B cell (primary cell): ENCODE measurements at regions not wholly inside any gene's neighbourhood (a gene's known extent, or its start where the extent isn't known, plus 50 kb on each side); places are given as distances from the start of the nearest gene placed in this dataset.

ENCODE experiments used
- ATAC-seq: fragments of 200-7000 bp; cut with Tn5 transposase; one replicate; pipeline ENCODE4 v1.10.0; 2021; ENCODE audit warnings: low read depth, mild to moderate bottlenecking, moderate number of reproducible peaks, moderate library complexity
- CTCF ChIA-PET: fragments of 350-600 bp; sonication (Branson Sonifier 250); formaldehyde crosslinking; loops from one replicate; lab custom pipeline; 2021; ENCODE audit warnings: antibody characterized with exemption, inconsistent platforms; lab: Charles Lee
- POLR2A ChIA-PET: fragments of 350-600 bp; sonication (Branson Sonifier 250); formaldehyde crosslinking; loops from one replicate; lab custom pipeline; 2021; ENCODE audit warnings: antibody characterized with exemption; lab: Charles Lee
- DNase-seq: peaks from one replicate; pipeline ENCODE4 v3.0.0; 2013
- H2AFZ ChIP-seq: 2 replicates; pipeline ENCODE4 v1.6.1; 2012; ENCODE audit warnings: mild to moderate bottlenecking, low read depth, low read length; ENCODE audit not compliant: insufficient read depth, poor library complexity, severe bottlenecking
- H3K27ac ChIP-seq, 2 donors: 1 replicate in 1 of 2; 2 replicates in 1 of 2; pipeline ENCODE4 v1.5.1; 2012 to 2013; ENCODE audit warnings: low read length in 2 of 2, mild to moderate bottlenecking in 2 of 2, moderate library complexity in 1 of 2
- H3K27me3 ChIP-seq, 4 experiments: fragments of 200-600 bp in 1 of 4; sonication (generic) in 1 of 4; replicated peaks in 1 of 4; 1 replicate in 2 of 4; 2 replicates in 2 of 4; pipeline versions ENCODE4 v1.6.1 to v1.7.0; 2013 to 2016; ENCODE audit warnings: low read length in 3 of 4, mild to moderate bottlenecking in 2 of 4, mixed read lengths in 1 of 4, moderate library complexity in 1 of 4; ENCODE audit not compliant: insufficient read depth in 4 of 4, control insufficient read depth in 3 of 4; ENCODE audit errors: control extremely low read depth in 1 of 4
- H3K36me3 ChIP-seq, 2 experiments: replicated peaks in 1 of 2; 1 replicate in 1 of 2; 2 replicates in 1 of 2; pipeline versions ENCODE4 v1.6.1 to v1.7.1; 2013; ENCODE audit warnings: low read length in 1 of 2; ENCODE audit not compliant: insufficient read depth in 2 of 2, control insufficient read depth in 1 of 2; ENCODE audit errors: control extremely low read depth in 1 of 2, extremely low read depth in 1 of 2
- H3K4me1 ChIP-seq, 2 donors: fragments of 200-600 bp in 1 of 2; sonication (generic) in 1 of 2; 1 replicate in 1 of 2; 2 replicates in 1 of 2; pipeline versions ENCODE4 v1.5.1 to v1.6.1; 2013 to 2017; ENCODE audit warnings: low read length in 2 of 2; ENCODE audit not compliant: control insufficient read depth in 2 of 2, insufficient read depth in 2 of 2
- H3K4me2 ChIP-seq: replicated peaks from 2 replicates; pipeline ENCODE3; 2012; ENCODE audit warnings: mild to moderate bottlenecking, low read depth, low read length; ENCODE audit not compliant: poor library complexity, severe bottlenecking
- H3K4me3 ChIP-seq, 5 experiments: fragments of 200-600 bp in 1 of 5; sonication (generic) in 1 of 5; 1 replicate in 3 of 5; 2 replicates in 2 of 5; pipeline versions ENCODE4 v1.5.1 to v1.7.0; 2011 to 2016; ENCODE audit warnings: low read length in 4 of 5, mild to moderate bottlenecking in 4 of 5, low read depth in 2 of 5, control low read depth in 1 of 5, moderate library complexity in 1 of 5; ENCODE audit not compliant: insufficient read depth in 1 of 5; ENCODE audit errors: control extremely low read depth in 1 of 5, extremely low read depth in 1 of 5
- H3K79me2 ChIP-seq: fragments of 200-600 bp; sonication (generic); one replicate; pipeline ENCODE4 v1.6.0; 2016; ENCODE audit warnings: low read length; ENCODE audit not compliant: control insufficient read depth, insufficient read depth
- H3K9ac ChIP-seq: fragments of 200-600 bp; sonication (generic); 2 replicates; pipeline ENCODE4 v1.6.1; 2017; ENCODE audit warnings: mild to moderate bottlenecking, low read length, moderate library complexity
- H3K9me3 ChIP-seq, 3 donors: one replicate each; pipeline versions ENCODE4 v1.6.1 to v1.7.1; 2013; ENCODE audit warnings: low read length in 2 of 3; ENCODE audit not compliant: control insufficient read depth in 2 of 3, insufficient read depth in 1 of 3; ENCODE audit errors: control extremely low read depth in 1 of 3
- H4K20me1 ChIP-seq: 2 replicates; pipeline ENCODE4 v1.6.0; 2012; ENCODE audit warnings: mild to moderate bottlenecking, low read length; ENCODE audit not compliant: insufficient read depth, control insufficient read depth, poor library complexity, severe bottlenecking
- H3K27ac Mint-ChIP-seq: one replicate; pipeline ENCODE4 v1.8.0; 2021; ENCODE audit warnings: mixed read lengths
- H3K27me3 Mint-ChIP-seq: one replicate; pipeline ENCODE4 v1.8.0; 2021; ENCODE audit warnings: mixed read lengths
- H3K4me1 Mint-ChIP-seq: one replicate; pipeline ENCODE4 v1.8.0; 2021; ENCODE audit warnings: mixed read lengths
- H3K4me3 Mint-ChIP-seq: one replicate; pipeline ENCODE4 v1.8.0; 2021; ENCODE audit warnings: mixed read lengths
- H3K9me3 Mint-ChIP-seq: one replicate; pipeline ENCODE4 v1.8.0; 2022; ENCODE audit warnings: mixed read lengths; ENCODE audit not compliant: insufficient read depth
- CTCF ChIP-seq: fragments of 200-600 bp; IDR thresholded peaks from one replicate; pipeline ENCODE4 v1.8.0; 2022; ENCODE audit warnings: antibody characterized with exemption, mild to moderate bottlenecking
- EZH2 ChIP-seq: IDR thresholded peaks from 2 replicates; pipeline ENCODE4 v1.6.1; 2012; ENCODE audit warnings: borderline replicate concordance, low read depth, mild to moderate bottlenecking, moderate library complexity, low read length; ENCODE audit not compliant: insufficient read depth, poor library complexity, severe bottlenecking
- WGBS: methylation state at CpG from one replicate; pipeline ENCODE4 v1.1.5; 2013; ENCODE audit warnings: missing lambda C conversion rate; ENCODE audit not compliant: insufficient coverage; 5-methylcytosine and 5-hydroxymethylcytosine counted together
- intact Hi-C: fragments of 100-400 bp; cut with micrococcal nuclease; formaldehyde crosslinking; loops from one replicate; pipeline ENCODE4 v1.10.0; 2022

DNA sequence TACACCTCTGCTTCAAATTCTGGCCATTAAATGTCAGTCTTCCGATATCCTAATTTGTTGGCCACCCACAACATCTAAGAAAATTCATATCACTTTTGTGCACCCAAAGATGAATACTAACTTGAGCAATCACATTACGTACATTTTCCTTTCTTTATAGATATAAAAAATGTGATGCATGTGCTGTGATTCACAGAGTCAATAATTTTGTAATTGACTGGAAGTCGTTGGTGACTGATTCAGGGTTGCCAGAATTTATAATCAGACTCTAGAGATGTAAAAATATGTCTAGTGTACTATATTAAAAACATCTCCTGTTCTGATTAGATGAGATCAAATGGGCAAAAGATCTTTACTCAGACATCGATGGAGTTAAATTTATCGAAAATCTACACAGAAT is 150.0 kb upstream of the KCTD3 start:
- Histone ChIP-seq H3K9me3 (no peaks in the 10 kb centered on the region), H3K36me3 (no peaks in the 10 kb centered on the region), H3K4me1 (no peaks in the 10 kb centered on the region), H3K4me3 (no peak overlapping the region), H3K27me3 (no peaks in the 10 kb centered on the region), H3K4me2 (no peak overlapping the region), H2AFZ (no peak overlapping the region), H3K9ac (no peak overlapping the region), H3K79me2 (no peaks in the 10 kb centered on the region), H4K20me1 (no peaks in the 10 kb centered on the region), H3K27ac (no peak overlapping the region)
- no peak for TF ChIP-seq CTCF
- no peak overlapping the region for H3K4me3 Mint-ChIP-seq
- DNase-seq (no peak), ATAC-seq (no peak)
- H3K9me3 Mint-ChIP-seq, result no peaks in the 10 kb centered on the region
- H3K27me3 Mint-ChIP-seq, result no peaks in the 10 kb centered on the region
- WGBS, result no CpG with 5 or more reads among the region's 5 CpGs
- H3K27ac Mint-ChIP-seq, result no peak overlapping the region
- CTCF ChIA-PET, result no interaction called here
- intact Hi-C loops, result no loop called here
- POLR2A ChIA-PET, result no interaction called here
- H3K4me1 Mint-ChIP-seq, result no peaks in the 10 kb centered on the region

GRCh38 chr1:215418876-215419447 is 148.1 kb upstream of the KCTD3 start:
- intact Hi-C loops, result no loop called here
- POLR2A ChIA-PET, result no interaction called here
- no peaks in the 10 kb centered on the region for H3K27me3 Mint-ChIP-seq
- CTCF ChIA-PET, result no interaction called here
- ATAC-seq (no peak), DNase-seq (no peak)
- no CpG with 5 or more reads among the region's 2 CpGs for WGBS
- H3K27ac Mint-ChIP-seq, result no peak overlapping the region
- no peaks in the 10 kb centered on the region for H3K79me2 ChIP-seq
- no peaks in the 10 kb centered on the region for H3K9me3 Mint-ChIP-seq
- no peaks in the 10 kb centered on the region for H4K20me1 ChIP-seq
- no peak overlapping the region for H3K4me2 ChIP-seq
- H3K36me3 ChIP-seq, result no peaks in the 10 kb centered on the region
- TF ChIP-seq EZH2 (no peak), CTCF (no peak)
- no peaks in the 10 kb centered on the region for H3K9me3 ChIP-seq
- no peak overlapping the region for H3K4me3 ChIP-seq
- H3K27ac ChIP-seq, result no peak overlapping the region
- H3K9ac ChIP-seq, result no peak overlapping the region
- no peaks in the 10 kb centered on the region for H3K4me1 Mint-ChIP-seq
- no peaks in the 10 kb centered on the region for H3K27me3 ChIP-seq
- no peaks in the 10 kb centered on the region for H3K4me1 ChIP-seq
- H3K4me3 Mint-ChIP-seq, result no peak overlapping the region
- no peak overlapping the region for H2AFZ ChIP-seq
